ENCODE measurements at regions not wholly inside any gene's neighbourhood (a gene's known extent, or its start where the extent isn't known, plus 50 kb on each side); places are given as distances from the start of the nearest gene placed in this dataset.

GRCh38 chr16:85541619-85541979 lies 71.5 kb upstream of the GSE1 start:
- Histone ChIP-seq H3K9me3 (ENCODE audit: insufficient read depth, low read depth) (peaks cover 6% of the 10 kb centered on the region; the same call in 1 of the 2 replicates), H3K36me3 (ENCODE audit: low read depth) (no peaks in the 10 kb centered on the region), H3K4me3 (no peak overlapping the region), H3K27me3 (ENCODE audit: insufficient read depth, low read depth) (no peaks in the 10 kb centered on the region), H3K9me2 (ENCODE audit: insufficient read depth) (no peaks in the 10 kb centered on the region), H3K27ac (no peak overlapping the region), H2AFZ (no peak overlapping the region), H3K4me2 (no peak overlapping the region), H3K4me1 (replicated peaks; ENCODE audit: insufficient read depth) (peaks cover 2% of the 10 kb centered on the region; the same call in 1 of the 2 replicates), H4K20me1 (ENCODE audit: insufficient read depth) (no peaks in the 10 kb centered on the region), H3F3A (ENCODE audit: insufficient read depth, low read depth) (peaks cover 4% of the 10 kb centered on the region; the same call in 1 of the 2 replicates), H3K79me2 (ENCODE audit: low read depth) (no peaks in the 10 kb centered on the region)
- no peak for DNase-seq
- intact Hi-C loops (cut with micrococcal nuclease; ENCODE audit: unreplicated experiment), result no loop called here
- BruUV-seq (replicated peaks), result no TSS peak
- TF ChIP-seq EZH2 (IDR thresholded peaks at IDR 0.05; ENCODE audit: low read depth) (no peak), CTCF (conservative IDR thresholded peaks at IDR 0.05) (no peak)
- POLR2A ChIA-PET (ENCODE audit: unreplicated experiment), result no interaction called here
- CTCF ChIA-PET, result no interaction called here

- Histone ChIP-seq H3K9me2 (ENCODE audit: insufficient read depth) (no peaks in the 10 kb centered on the region), H3K4me2 (no peak overlapping the region), H3K36me3 (ENCODE audit: low read depth) (no peaks in the 10 kb centered on the region), H3K4me3 (no peak overlapping the region), H3K4me1 (replicated peaks; ENCODE audit: insufficient read depth) (peaks cover 7% of the 10 kb centered on the region; the same call in 1 of the 2 replicates), H3F3A (ENCODE audit: insufficient read depth, low read depth) (peaks cover 4% of the 10 kb centered on the region; the same call in 1 of the 2 replicates), H3K27ac (no peak overlapping the region), H2AFZ (no peak overlapping the region), H4K20me1 (ENCODE audit: insufficient read depth) (no peaks in the 10 kb centered on the region), H3K27me3 (ENCODE audit: insufficient read depth, low read depth) (no peaks in the 10 kb centered on the region), H3K9me3 (ENCODE audit: insufficient read depth, low read depth) (peaks cover 6% of the 10 kb centered on the region; the same call in 1 of the 2 replicates), H3K79me2 (ENCODE audit: low read depth) (no peaks in the 10 kb centered on the region)
- DNase-seq, result no peak
- ChIA-PET CTCF (no interaction called here), POLR2A (ENCODE audit: unreplicated experiment) (no interaction called here)
- intact Hi-C loops (cut with micrococcal nuclease; ENCODE audit: unreplicated experiment), result no loop called here
- no TSS peak for BruUV-seq (replicated peaks)
- TF ChIP-seq EZH2 (IDR thresholded peaks at IDR 0.05; ENCODE audit: low read depth) (no peak), CTCF (conservative IDR thresholded peaks at IDR 0.05) (no peak)
Measured at GRCh38 chr16:85541980-85542900, 70.9 kb upstream of the GSE1 start.

GRCh38 chr16:85543536-85543935 lies 69.6 kb upstream of the GSE1 start:
- BruUV-seq (replicated peaks), result no TSS peak
- DNase-seq, result no peak
- Histone ChIP-seq H3K9me3 (ENCODE audit: insufficient read depth, low read depth) (peaks cover 6% of the 10 kb centered on the region; the same call in 1 of the 2 replicates), H3K27me3 (ENCODE audit: insufficient read depth, low read depth) (no peaks in the 10 kb centered on the region), H2AFZ (no peak overlapping the region), H3K9me2 (ENCODE audit: insufficient read depth) (no peaks in the 10 kb centered on the region), H3K79me2 (ENCODE audit: low read depth) (no peaks in the 10 kb centered on the region), H3K4me2 (no peak overlapping the region), H3K36me3 (ENCODE audit: low read depth) (no peaks in the 10 kb centered on the region), H3F3A (ENCODE audit: insufficient read depth, low read depth) (peaks cover 4% of the 10 kb centered on the region; the same call in 1 of the 2 replicates), H3K4me1 (replicated peaks; ENCODE audit: insufficient read depth) (peaks cover 7% of the 10 kb centered on the region; the same call in 1 of the 2 replicates), H3K27ac (no peak overlapping the region), H4K20me1 (ENCODE audit: insufficient read depth) (no peaks in the 10 kb centered on the region), H3K4me3 (no peak overlapping the region)
- intact Hi-C loops (cut with micrococcal nuclease; ENCODE audit: unreplicated experiment), result no loop called here
- ChIA-PET POLR2A (ENCODE audit: unreplicated experiment) (no interaction called here), CTCF (no interaction called here)
- no peak for TF ChIP-seq EZH2 (IDR thresholded peaks at IDR 0.05; ENCODE audit: low read depth)
- no peak for TF ChIP-seq CTCF (conservative IDR thresholded peaks at IDR 0.05)

Measured in PC-9 (cell line).